ENCODE measurements at regions not wholly inside any gene's neighbourhood (a gene's known extent, or its start where the extent isn't known, plus 50 kb on each side); places are given as distances from the start of the nearest gene placed in this dataset.

DNA sequence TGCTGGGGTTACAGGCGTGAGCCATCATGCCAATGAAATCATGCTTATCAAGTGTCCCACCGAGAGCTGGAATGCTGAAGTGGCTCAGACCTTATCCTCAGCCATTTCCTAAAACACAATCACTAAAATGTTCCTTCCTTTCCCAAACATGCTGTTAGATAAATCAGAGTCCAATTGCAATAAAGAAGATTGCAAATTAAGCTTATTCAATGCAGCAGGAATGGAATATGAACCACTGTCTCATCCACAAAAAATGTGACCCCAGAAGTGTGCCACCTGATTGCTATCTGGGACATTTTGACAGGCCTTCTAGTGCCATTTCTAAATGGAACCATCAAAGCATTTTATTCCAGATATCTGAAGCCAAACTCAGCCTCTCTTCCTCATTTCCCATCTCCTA, 205.5 kb upstream of the CDH11 start:
- Histone ChIP-seq H3K27me3 (ENCODE audit: control insufficient read depth in 2 of 2, insufficient read depth in 2 of 2, low read length in 2 of 2) (no peaks in the 10 kb centered on the region), H3K36me3 (ENCODE audit: control insufficient read depth in 2 of 3, insufficient read depth in 3 of 3, low read length in 3 of 3) (no peaks in the 10 kb centered on the region), H3K9me3 (ENCODE audit: control insufficient read depth in 2 of 3, low read length in 3 of 3) (no peaks in the 10 kb centered on the region), H3K4me3 (ENCODE audit: low read length) (no peak overlapping the region), H3K4me1 (ENCODE audit: control insufficient read depth in 2 of 2, insufficient read depth in 2 of 2, low read length in 2 of 2) (no peaks in the 10 kb centered on the region), H3K27ac (ENCODE audit: low read depth, low read length) (no peak overlapping the region)
- ChIA-PET POLR2A (no interaction called here), CTCF (no interaction called here)
- Mint-ChIP-seq H3K27ac (no peak overlapping the region), H3K9me3 (peaks cover 0 to 18% (median 5%) of the 10 kb centered on the region in 11 donors), H3K4me3 (no peak overlapping the region), H3K4me1 (no peaks in the 10 kb centered on the region), H3K36me3 (no peaks in the 10 kb centered on the region), H3K27me3 (no peaks in the 10 kb centered on the region)
- intact Hi-C loops (cut with micrococcal nuclease), result no loop called here
- DNase-seq, result no peak
- no peak for ATAC-seq

DNA sequence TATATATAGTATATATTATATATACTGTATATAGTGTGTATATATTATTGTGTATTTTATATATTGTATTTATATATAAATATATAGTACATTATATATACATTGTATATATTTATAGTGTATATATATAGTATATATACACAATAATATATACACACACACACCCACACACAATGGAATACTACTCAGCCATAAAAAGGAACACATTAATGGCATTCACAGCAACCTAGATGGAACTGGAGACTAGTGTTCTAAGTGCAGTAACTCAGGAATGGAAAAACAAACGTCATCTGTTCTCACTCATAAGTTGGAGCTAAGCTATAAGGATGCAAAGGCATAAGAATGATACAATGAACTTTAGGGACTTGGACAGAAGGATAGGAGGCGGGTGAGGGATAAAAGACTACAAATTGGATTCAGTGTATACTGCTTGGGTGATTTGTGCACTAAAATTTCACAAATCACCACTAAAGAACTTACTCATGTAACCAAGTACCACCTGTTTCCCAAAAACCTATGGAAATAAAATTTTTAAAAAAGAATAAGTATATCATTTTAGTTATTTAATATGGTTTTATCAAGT, 201.9 kb upstream of the CDH11 start:
- CTCF ChIA-PET, result no interaction called here
- Histone ChIP-seq H3K27me3 (ENCODE audit: control insufficient read depth in 2 of 2, insufficient read depth in 2 of 2, low read length in 2 of 2) (no peaks in the 10 kb centered on the region), H3K36me3 (ENCODE audit: control insufficient read depth in 2 of 3, insufficient read depth in 3 of 3, low read length in 3 of 3) (no peaks in the 10 kb centered on the region), H3K27ac (ENCODE audit: low read depth, low read length) (no peak overlapping the region), H3K4me3 (ENCODE audit: low read length) (no peak overlapping the region), H3K9me3 (ENCODE audit: control insufficient read depth in 2 of 3, low read length in 3 of 3) (no peaks in the 10 kb centered on the region), H3K4me1 (ENCODE audit: control insufficient read depth in 2 of 2, insufficient read depth in 2 of 2, low read length in 2 of 2) (no peaks in the 10 kb centered on the region)
- peaks cover 0 to 13% (median 1%) of the 10 kb centered on the region in 11 donors for H3K9me3 Mint-ChIP-seq
- DNase-seq (peak in 2 of 9 donors; percentile 5 to 11), ATAC-seq (no peak)
- POLR2A ChIA-PET, result interaction anchor here (0.7 kb wide), 1 partner anchor 16 kb away, joined by 3 read pairs; no protein-coding TSS in a partner anchor
- intact Hi-C loops (cut with micrococcal nuclease), result loop anchor here in 1 of 2 donors (2.0 kb wide), 1 partner anchor 197 kb away; no protein-coding TSS in a partner anchor
- H3K4me1 Mint-ChIP-seq, result no peaks in the 10 kb centered on the region
- no peaks in the 10 kb centered on the region for H3K36me3 Mint-ChIP-seq
- no peak overlapping the region for H3K4me3 Mint-ChIP-seq
- H3K27me3 Mint-ChIP-seq, result no peaks in the 10 kb centered on the region
- H3K27ac Mint-ChIP-seq, result no peak overlapping the region

DNA sequence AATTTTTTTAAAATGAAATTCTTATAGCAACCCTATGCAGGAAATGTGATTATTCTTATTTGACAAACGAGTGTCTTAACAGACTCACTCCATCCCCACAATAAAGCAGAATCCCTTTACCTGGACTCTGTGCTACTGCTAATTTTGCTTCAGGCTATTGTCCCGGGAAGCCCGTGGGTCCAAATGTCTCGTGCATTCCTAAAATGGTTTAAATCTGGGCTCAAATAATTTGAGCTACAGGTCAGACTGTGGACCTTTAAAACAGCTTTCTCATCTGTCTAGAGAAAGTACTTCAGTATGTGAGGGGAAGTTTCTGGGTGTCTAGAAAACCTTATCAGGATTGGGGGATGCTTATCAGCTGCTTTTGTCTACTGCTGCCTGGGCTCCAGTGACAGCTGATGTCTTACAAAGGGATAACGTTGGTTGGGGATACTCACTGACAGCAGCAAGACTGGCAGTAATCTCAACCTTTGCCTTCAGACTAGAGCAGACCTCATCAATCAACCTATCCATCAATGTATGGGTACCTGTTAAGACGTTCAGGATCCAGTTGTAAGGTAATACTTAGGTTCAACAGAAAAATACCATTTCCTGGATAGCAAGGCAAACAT, 197.9 kb upstream of the CDH11 start:
- Mint-ChIP-seq H3K27ac (no peak overlapping the region), H3K9me3 (peaks cover 0 to 6% (median 0%) of the 10 kb centered on the region in 11 donors), H3K36me3 (no peaks in the 10 kb centered on the region), H3K4me1 (no peaks in the 10 kb centered on the region), H3K27me3 (no peaks in the 10 kb centered on the region), H3K4me3 (no peak overlapping the region)
- Histone ChIP-seq H3K27me3 (ENCODE audit: control insufficient read depth in 2 of 2, insufficient read depth in 2 of 2, low read length in 2 of 2) (no peaks in the 10 kb centered on the region), H3K27ac (ENCODE audit: low read depth, low read length) (no peak overlapping the region), H3K36me3 (ENCODE audit: control insufficient read depth in 2 of 3, insufficient read depth in 3 of 3, low read length in 3 of 3) (no peaks in the 10 kb centered on the region), H3K4me3 (ENCODE audit: low read length) (no peak overlapping the region), H3K4me1 (ENCODE audit: control insufficient read depth in 2 of 2, insufficient read depth in 2 of 2, low read length in 2 of 2) (no peaks in the 10 kb centered on the region), H3K9me3 (ENCODE audit: control insufficient read depth in 2 of 3, low read length in 3 of 3) (no peaks in the 10 kb centered on the region)
- CTCF ChIA-PET, result no interaction called here
- DNase-seq (no peak), ATAC-seq (no peak)
- POLR2A ChIA-PET, result no interaction called here
- intact Hi-C loops (cut with micrococcal nuclease), result no loop called here

DNA sequence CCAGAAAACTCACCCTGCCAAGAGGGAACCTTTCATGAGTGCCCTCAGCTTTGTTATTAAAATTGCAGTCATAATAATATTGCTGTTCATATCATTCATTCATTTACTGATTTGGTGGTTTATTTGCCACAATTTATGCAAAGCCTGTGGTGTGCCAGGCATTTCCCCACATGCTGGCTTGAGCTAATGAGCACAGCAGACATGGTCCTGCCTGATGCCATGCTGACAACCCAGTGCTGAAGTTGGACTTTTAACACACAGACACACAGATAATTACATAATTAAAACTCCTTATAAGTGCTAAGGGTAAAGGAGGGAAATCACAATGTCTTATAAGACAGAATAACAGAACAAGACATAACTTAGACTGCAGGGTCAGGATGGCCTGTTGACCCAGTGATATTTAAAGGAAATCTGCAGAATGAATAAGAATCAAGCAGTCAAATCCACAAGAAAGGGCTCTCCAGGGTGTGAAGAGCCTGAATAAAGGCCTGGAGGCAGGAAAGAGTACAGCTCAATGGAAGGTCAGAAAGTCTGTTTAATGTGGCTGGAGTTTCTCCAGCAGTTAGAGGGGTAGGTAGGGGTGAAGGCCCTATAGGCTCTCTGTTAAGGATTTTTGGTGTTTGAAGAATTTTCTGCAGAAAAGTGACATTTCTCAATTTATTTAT, 196.9 kb upstream of the CDH11 start:
- H3K9me3 Mint-ChIP-seq, result peaks cover 0 to 6% (median 0%) of the 10 kb centered on the region in 11 donors
- no peaks in the 10 kb centered on the region for H3K36me3 ChIP-seq (ENCODE audit: control insufficient read depth in 2 of 3, insufficient read depth in 3 of 3, low read length in 3 of 3)
- POLR2A ChIA-PET, result no interaction called here
- H3K27me3 ChIP-seq (ENCODE audit: control insufficient read depth in 2 of 2, insufficient read depth in 2 of 2, low read length in 2 of 2), result no peaks in the 10 kb centered on the region
- ATAC-seq (no peak), DNase-seq (no peak)
- intact Hi-C loops (cut with micrococcal nuclease), result no loop called here
- H3K4me3 Mint-ChIP-seq, result no peak overlapping the region
- no peaks in the 10 kb centered on the region for H3K4me1 ChIP-seq (ENCODE audit: control insufficient read depth in 2 of 2, insufficient read depth in 2 of 2, low read length in 2 of 2)
- no peaks in the 10 kb centered on the region for H3K27me3 Mint-ChIP-seq
- H3K4me1 Mint-ChIP-seq, result no peaks in the 10 kb centered on the region
- CTCF ChIA-PET, result no interaction called here
- no peaks in the 10 kb centered on the region for H3K36me3 Mint-ChIP-seq
- H3K27ac ChIP-seq (ENCODE audit: low read depth, low read length), result no peak overlapping the region
- H3K4me3 ChIP-seq (ENCODE audit: low read length), result no peak overlapping the region
- no peaks in the 10 kb centered on the region for H3K9me3 ChIP-seq (ENCODE audit: control insufficient read depth in 2 of 3, low read length in 3 of 3)
- H3K27ac Mint-ChIP-seq, result no peak overlapping the region

DNA sequence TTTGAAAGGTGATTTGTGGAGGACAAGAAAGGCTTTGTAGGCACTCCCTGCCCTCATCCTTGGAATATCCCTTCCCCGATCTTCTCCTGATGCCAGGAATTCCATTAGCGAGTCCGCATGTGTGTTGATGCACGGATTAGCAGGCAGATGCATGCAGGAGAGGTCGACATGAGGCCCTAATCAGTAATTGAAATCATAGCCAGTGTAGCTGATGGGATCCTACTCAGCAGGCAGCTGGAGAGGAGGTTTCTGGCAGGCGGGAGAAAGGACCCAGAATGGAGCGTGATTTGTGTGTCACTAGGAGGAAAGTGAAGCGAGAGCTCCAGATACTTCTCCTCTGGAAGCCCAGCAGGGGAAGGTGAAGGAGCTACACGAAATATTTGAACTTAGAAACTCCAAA, 196.3 kb upstream of the CDH11 start:
- Mint-ChIP-seq H3K4me1 (no peaks in the 10 kb centered on the region), H3K36me3 (no peaks in the 10 kb centered on the region), H3K27me3 (no peaks in the 10 kb centered on the region), H3K9me3 (peaks cover 0 to 6% (median 0%) of the 10 kb centered on the region in 11 donors), H3K4me3 (no peak overlapping the region), H3K27ac (no peak overlapping the region)
- H3K27ac ChIP-seq (ENCODE audit: low read depth, low read length), result no peak overlapping the region
- intact Hi-C loops (cut with micrococcal nuclease), result no loop called here
- ChIA-PET CTCF (no interaction called here), POLR2A (no interaction called here)
- H3K9me3 ChIP-seq (ENCODE audit: control insufficient read depth in 2 of 3, low read length in 3 of 3), result no peaks in the 10 kb centered on the region
- no peaks in the 10 kb centered on the region for H3K4me1 ChIP-seq (ENCODE audit: control insufficient read depth in 2 of 2, insufficient read depth in 2 of 2, low read length in 2 of 2)
- ATAC-seq (no peak), DNase-seq (no peak)
- H3K27me3 ChIP-seq (ENCODE audit: control insufficient read depth in 2 of 2, insufficient read depth in 2 of 2, low read length in 2 of 2), result no peaks in the 10 kb centered on the region
- H3K36me3 ChIP-seq (ENCODE audit: control insufficient read depth in 2 of 3, insufficient read depth in 3 of 3, low read length in 3 of 3), result no peaks in the 10 kb centered on the region
- H3K4me3 ChIP-seq (ENCODE audit: low read length), result no peak overlapping the region

DNA sequence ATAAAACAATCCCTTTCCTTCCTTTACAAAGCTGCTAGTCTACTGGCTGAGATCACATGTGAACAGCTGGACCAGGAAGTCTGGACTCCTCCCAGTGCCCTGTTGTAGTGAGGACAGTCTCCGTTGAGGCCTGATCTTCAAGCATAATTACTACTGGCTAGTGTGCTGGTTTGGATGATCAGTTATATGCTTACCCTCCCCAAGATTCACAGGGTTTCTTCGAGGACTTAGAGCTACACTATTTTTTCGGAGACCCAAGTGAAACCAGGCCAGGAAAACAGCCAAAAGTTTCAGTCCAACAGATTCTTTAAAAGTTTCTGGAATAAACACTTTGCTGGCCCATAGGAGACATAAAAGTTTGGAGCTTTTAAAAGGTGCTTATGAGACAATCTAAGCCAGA, 194.9 kb upstream of the CDH11 start:
- CTCF ChIA-PET, result no interaction called here
- no peak overlapping the region for H3K27ac Mint-ChIP-seq
- Histone ChIP-seq H3K36me3 (ENCODE audit: control insufficient read depth in 2 of 3, insufficient read depth in 3 of 3, low read length in 3 of 3) (no peaks in the 10 kb centered on the region), H3K4me1 (ENCODE audit: control insufficient read depth in 2 of 2, insufficient read depth in 2 of 2, low read length in 2 of 2) (no peaks in the 10 kb centered on the region), H3K4me3 (ENCODE audit: low read length) (no peak overlapping the region), H3K9me3 (ENCODE audit: control insufficient read depth in 2 of 3, low read length in 3 of 3) (no peaks in the 10 kb centered on the region), H3K27me3 (ENCODE audit: control insufficient read depth in 2 of 2, insufficient read depth in 2 of 2, low read length in 2 of 2) (no peaks in the 10 kb centered on the region), H3K27ac (ENCODE audit: low read depth, low read length) (no peak overlapping the region)
- H3K4me1 Mint-ChIP-seq, result no peaks in the 10 kb centered on the region
- no peaks in the 10 kb centered on the region for H3K27me3 Mint-ChIP-seq
- intact Hi-C loops (cut with micrococcal nuclease), result no loop called here
- H3K36me3 Mint-ChIP-seq, result no peaks in the 10 kb centered on the region
- ATAC-seq (no peak), DNase-seq (no peak)
- peaks cover 0 to 8% (median 0%) of the 10 kb centered on the region in 11 donors for H3K9me3 Mint-ChIP-seq
- no peak overlapping the region for H3K4me3 Mint-ChIP-seq
- POLR2A ChIA-PET, result no interaction called here

All from naive thymus-derived CD4-positive, alpha-beta T cell (primary cell).